IMR-90 (cell line): ENCODE measurements at regions not wholly inside any gene's neighbourhood (a gene's known extent, or its start where the extent isn't known, plus 50 kb on each side); places are given as distances from the start of the nearest gene placed in this dataset.

ENCODE experiments used
- ATAC-seq: fragments of 200-7000 bp; cut with Tn5 transposase; 2 replicates; pipeline ENCODE4 v1.9.1; 2020; ENCODE audit warnings: low read depth, mild to moderate bottlenecking, moderate library complexity
- BruUV-seq: library from RNA; stranded (reverse); fragments of 400-500 nt; replicated peaks from 2 replicates; lab custom pipeline; 2021; lab: Mats Ljungman, UMichigan
- CTCF ChIA-PET: fragments of 300-600 bp; formaldehyde crosslinking; extraction: SDS; loops from one replicate; lab custom pipeline; 2021; ENCODE audit warnings: antibody characterized with exemption; lab: Yijun Ruan, JAX
- POLR2A ChIA-PET: fragments of 300-600 bp; sonication (Branson Sonifier 250); formaldehyde crosslinking; loops from one replicate; lab custom pipeline; 2022; ENCODE audit warnings: antibody characterized with exemption; ENCODE audit not compliant: unreplicated experiment; lab: Charles Lee
- DNase-seq: peaks from one replicate; pipeline ENCODE4 v3.0.0; 2013
- H2AFZ ChIP-seq: replicated peaks from 2 replicates; pipeline ENCODE3; 2013; ENCODE audit warnings: low read length, mild to moderate bottlenecking; ENCODE audit not compliant: poor library complexity
- H2AK5ac ChIP-seq: 2 replicates; pipeline ENCODE4 v1.6.1; 2013; ENCODE audit warnings: low read depth, low read length, inconsistent platforms
- H2AK9ac ChIP-seq: replicated peaks from 2 replicates; pipeline ENCODE3; 2013; ENCODE audit warnings: mild to moderate bottlenecking, low read depth, low read length, moderate library complexity; ENCODE audit not compliant: poor library complexity
- H2BK120ac ChIP-seq: 2 replicates; pipeline ENCODE4 v1.6.1; 2013; ENCODE audit warnings: low read depth, low read length, inconsistent platforms
- H2BK15ac ChIP-seq: 3 replicates; pipeline ENCODE4 v1.6.1; 2013; ENCODE audit warnings: low read depth, low read length, inconsistent platforms
- H2BK20ac ChIP-seq: 2 replicates; pipeline ENCODE4 v1.6.1; 2013; ENCODE audit warnings: low read depth, mild to moderate bottlenecking, inconsistent platforms, low read length, moderate library complexity
- H2BK5ac ChIP-seq: 2 replicates; pipeline ENCODE4 v1.6.1; 2013; ENCODE audit warnings: mild to moderate bottlenecking, low read depth, low read length, inconsistent platforms; ENCODE audit not compliant: poor library complexity, severe bottlenecking
- H3K14ac ChIP-seq: replicated peaks from 2 replicates; pipeline ENCODE4 v1.6.1; 2013; ENCODE audit warnings: low read depth, low read length, inconsistent platforms
- H3K18ac ChIP-seq: 2 replicates; pipeline ENCODE4 v1.6.1; 2013; ENCODE audit warnings: low read depth, low read length, control low read depth
- H3K23ac ChIP-seq: 2 replicates; pipeline ENCODE4 v1.6.1; 2013; ENCODE audit warnings: low read depth, low read length, inconsistent platforms
- H3K27ac ChIP-seq: 2 replicates; pipeline ENCODE4 v1.5.1; 2013; ENCODE audit warnings: mild to moderate bottlenecking, control low read depth, low read length; ENCODE audit not compliant: insufficient read depth
- H3K27me3 ChIP-seq: 2 replicates; pipeline ENCODE4 v1.6.1; 2013; ENCODE audit warnings: low read length; ENCODE audit not compliant: control insufficient read depth, insufficient read depth
- H3K36me3 ChIP-seq: 2 replicates; pipeline ENCODE4 v1.6.1; 2013; ENCODE audit warnings: low read length, mixed read lengths; ENCODE audit not compliant: control insufficient read depth, insufficient read depth
- H3K4ac ChIP-seq: 2 replicates; pipeline ENCODE4 v1.6.1; 2013; ENCODE audit warnings: low read depth, low read length, inconsistent platforms
- H3K4me1 ChIP-seq: 2 replicates; pipeline ENCODE4 v1.6.1; 2013; ENCODE audit warnings: low read length, mixed read lengths; ENCODE audit not compliant: control insufficient read depth, insufficient read depth
- H3K4me2 ChIP-seq: 2 replicates; pipeline ENCODE4 v1.6.1; 2013; ENCODE audit warnings: low read depth, mild to moderate bottlenecking, control low read depth, low read length, moderate library complexity
- H3K4me3 ChIP-seq: 2 replicates; pipeline ENCODE4 v1.5.1; 2013; ENCODE audit warnings: low read depth, mild to moderate bottlenecking, control low read depth, low read length, moderate library complexity; ENCODE audit not compliant: insufficient read depth
- H3K56ac ChIP-seq: 2 replicates; pipeline ENCODE4 v1.6.1; 2013; ENCODE audit warnings: low read length, inconsistent platforms; ENCODE audit not compliant: insufficient read depth; ENCODE audit errors: extremely low read depth
- H3K79me1 ChIP-seq, 2 experiments: 2 replicates each; pipeline ENCODE4 v1.6.1; 2013; ENCODE audit warnings: low read length in 2 of 2, inconsistent platforms in 1 of 2, low read depth in 1 of 2
- H3K9ac ChIP-seq: 2 replicates; pipeline ENCODE4 v1.6.1; 2013; ENCODE audit warnings: low read depth, low read length, control low read depth
- H3K9me1 ChIP-seq: 2 replicates; pipeline ENCODE4 v1.6.1; 2013; ENCODE audit warnings: low read length, inconsistent platforms; ENCODE audit not compliant: insufficient read depth
- H3K9me3 ChIP-seq: 2 replicates; pipeline ENCODE4 v1.6.1; 2013; ENCODE audit warnings: low read length; ENCODE audit not compliant: control insufficient read depth, insufficient read depth
- H4K20me1 ChIP-seq: 2 replicates; pipeline ENCODE4 v1.6.1; 2013; ENCODE audit warnings: low read length, inconsistent platforms; ENCODE audit not compliant: insufficient read depth
- H4K5ac ChIP-seq: 2 replicates; pipeline ENCODE4 v1.6.1; 2013; ENCODE audit warnings: mild to moderate bottlenecking, low read depth, low read length, control low read depth
- H4K8ac ChIP-seq, 2 experiments: 2 replicates each; pipeline ENCODE4 v1.6.1; 2013; ENCODE audit warnings: low read depth in 2 of 2, low read length in 2 of 2, control low read depth in 1 of 2, inconsistent platforms in 1 of 2
- H4K91ac ChIP-seq: 2 replicates; pipeline ENCODE4 v1.6.1; 2013; ENCODE audit warnings: low read depth, low read length, inconsistent platforms; ENCODE audit not compliant: insufficient read depth
- CEBPB ChIP-seq: IDR thresholded peaks from 2 replicates; pipeline ENCODE4 v1.6.1; 2012; ENCODE audit warnings: low read depth, low read length, improper control_type of control experiment
- WGBS, 2 experiments: methylation state at CpG; one replicate each; pipeline versions ENCODE4 v1.1.5 to v1.1.7; 2013; ENCODE audit warnings: missing lambda C conversion rate in 2 of 2; ENCODE audit not compliant: insufficient read length in 1 of 2; ENCODE audit errors: extremely low coverage in 2 of 2; 5-methylcytosine and 5-hydroxymethylcytosine counted together
- dilution Hi-C: fragments of 300-500 bp; cut with HindIII; formaldehyde crosslinking; loops from one replicate; pipeline ENCODE4 v1.14.3; 2018; ENCODE audit warnings: low sequenced_read_pairs; ENCODE audit not compliant: unreplicated experiment
- in situ Hi-C: fragments of 300-500 bp; cut with MboI; formaldehyde crosslinking; loops from 3 replicates; pipeline ENCODE4 v1.14.3; 2019; ENCODE audit warnings: low sequenced_read_pairs, inconsistent platforms, mixed read lengths
- intact Hi-C: fragments of 100-400 bp; cut with micrococcal nuclease; formaldehyde crosslinking; loops from 2 replicates; pipeline ENCODE4 v1.10.0; 2022

DNA sequence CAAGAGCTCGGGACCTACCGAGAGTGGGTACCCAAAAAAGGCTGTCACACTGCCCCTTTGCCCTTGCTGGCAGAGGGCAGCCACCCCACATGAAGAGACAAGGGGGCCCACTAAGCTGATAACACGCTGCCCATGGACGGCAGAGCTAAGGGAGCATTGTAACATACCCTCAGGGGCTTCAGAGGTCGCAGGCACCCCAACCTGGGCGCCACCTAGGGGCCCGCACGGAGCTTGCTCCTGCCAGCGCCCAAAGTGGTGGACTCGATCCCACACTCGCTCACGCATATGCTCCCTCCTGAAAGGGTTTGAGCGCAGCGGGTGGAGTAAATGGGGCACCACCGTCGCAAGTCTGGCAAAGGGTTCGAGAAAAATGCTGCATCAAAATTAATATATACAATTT is 975.4 kb downstream of the ZPLD1 start:
- Histone ChIP-seq H4K20me1 (no peaks in the 10 kb centered on the region), H3K23ac (no peak overlapping the region), H3K4ac (no peak overlapping the region), H3K9ac (no peak overlapping the region), H2BK15ac (no peak overlapping the region), H3K14ac (no peak overlapping the region), H3K36me3 (no peaks in the 10 kb centered on the region), H2BK5ac (no peak overlapping the region), H3K9me1 (no peaks in the 10 kb centered on the region), H3K79me1 (no peaks in the 10 kb centered on the region), H3K9me3 (no peaks in the 10 kb centered on the region), H2AK9ac (no peak overlapping the region), H3K4me3 (no peak overlapping the region), H2BK20ac (no peak overlapping the region), H3K4me2 (no peak overlapping the region), H4K8ac (no peak overlapping the region), H2AFZ (no peak overlapping the region), H3K27me3 (no peaks in the 10 kb centered on the region), H3K4me1 (no peaks in the 10 kb centered on the region), H3K27ac (no peak overlapping the region), H2BK120ac (no peak overlapping the region), H3K56ac (no peak overlapping the region), H2AK5ac (no peak overlapping the region), H4K91ac (no peak overlapping the region), H3K18ac (no peak overlapping the region), H4K5ac (no peak overlapping the region)
- dilution Hi-C loops = no loop called here
- intact Hi-C loops = no loop called here
- TF ChIP-seq CEBPB = no peak
- DNase-seq (no peak), ATAC-seq (no peak)
- ChIA-PET POLR2A (no interaction called here), CTCF (interaction anchor here (1.3 kb wide), 1 partner anchor 12 kb away, joined by 4 read pairs; no protein-coding TSS in a partner anchor)
- no TSS peak for BruUV-seq
- in situ Hi-C loops = no loop called here
- 52% methylated on average over 7 of the region's 17 CpGs; no CpG with 5 or more reads in 1 of the 2 experiments for WGBS, 2 experiments
